Spleen (tissue), 7 donors: ENCODE measurements at regions not wholly inside any gene's neighbourhood (a gene's known extent, or its start where the extent isn't known, plus 50 kb on each side); places are given as distances from the start of the nearest gene placed in this dataset.

ENCODE experiments used
- CTCF ChIP-seq, 11 experiments: fragments of 200-600 bp in 7 of 11; fragments of 450-650 bp in 4 of 11; sonication (generic) in 4 of 11; IDR thresholded peaks in 8 of 11; conservative IDR thresholded peaks in 3 of 11; 1 replicate in 7 of 11; 2 replicates in 4 of 11; pipeline versions ENCODE4 v1.4.0 to v1.8.0; 2016 to 2021; ENCODE audit warnings: antibody characterized with exemption in 11 of 11, inconsistent platforms in 4 of 11, mild to moderate bottlenecking in 1 of 11
- POLR2A ChIP-seq, 3 donors: fragments of 450-650 bp; IDR thresholded peaks; one replicate each; pipeline ENCODE4 v1.5.1; 2017; ENCODE audit warnings: antibody characterized with exemption in 3 of 3, mild to moderate bottlenecking in 1 of 3
- donor health status: DM: no; HTN: no; CAD: no; lungs with moderate emphysema.
- donor health status: DM: no; HTN: no; CAD: no.
- donor health status: DM: no; HTN: no; CAD: no.

- TF ChIP-seq POLR2A (IDR thresholded peaks at IDR 0.05), result no peak
- no peak for TF ChIP-seq CTCF (IDR thresholded peaks at IDR 0.05 in 8 of 11, conservative IDR thresholded peaks at IDR 0.05 in 3 of 11)
Observed at GRCh38 chr10:8663131-8663530, 608.6 kb downstream of the GATA3 start.
